Testis (tissue), 2 donors: ENCODE measurements at regions not wholly inside any gene's neighbourhood (a gene's known extent, or its start where the extent isn't known, plus 50 kb on each side); places are given as distances from the start of the nearest gene placed in this dataset.

Source experiments
- DNase-seq: peaks from one replicate; pipeline ENCODE4 v3.0.0-alpha.2; 2019
- H3K27ac ChIP-seq, 2 donors: fragments of 200-600 bp; sonication (generic); one replicate each; pipeline ENCODE4 v1.5.1; 2019
- H3K27me3 ChIP-seq: fragments of 200-600 bp; sonication (generic); one replicate; pipeline ENCODE4 v1.5.1; 2019
- H3K36me3 ChIP-seq: fragments of 200-600 bp; sonication (generic); one replicate; pipeline ENCODE4 v1.5.1; 2017; ENCODE audit warnings: low read depth; ENCODE audit errors: missing control alignments
- H3K4me1 ChIP-seq: fragments of 200-600 bp; sonication (generic); one replicate; pipeline ENCODE4 v1.5.1; 2019
- H3K4me3 ChIP-seq, 2 donors: fragments of 200-600 bp; sonication (generic); one replicate each; pipeline ENCODE4 v1.5.1; 2017 to 2019
- H3K9me3 ChIP-seq: fragments of 200-600 bp; sonication (generic); one replicate; pipeline ENCODE4 v1.5.1; 2017
- CTCF ChIP-seq, 3 experiments: fragments of 450-650 bp in 2 of 3; fragments of 200-600 bp in 1 of 3; sonication (generic) in 1 of 3; IDR thresholded peaks; one replicate each; pipeline ENCODE4 v1.5.1; 2016 to 2019; ENCODE audit warnings: antibody characterized with exemption in 3 of 3, mild to moderate bottlenecking in 2 of 3, moderate library complexity in 1 of 3
- POLR2A ChIP-seq: fragments of 450-650 bp; IDR thresholded peaks from one replicate; pipeline ENCODE4 v1.6.1; 2017; ENCODE audit warnings: antibody characterized with exemption, mild to moderate bottlenecking, moderate library complexity
- WGBS, 2 donors: methylation state at CpG; one replicate each; pipeline ENCODE4 v1.1.5; 2018; 5-methylcytosine and 5-hydroxymethylcytosine counted together
- intact Hi-C: fragments of 100-400 bp; cut with DNase I; formaldehyde crosslinking; loops from one replicate; pipeline ENCODE4 v1.15.1; 2023; ENCODE audit warnings: low total_unique reads

- Histone ChIP-seq H3K27me3 (no peaks in the 10 kb centered on the region), H3K9me3 (no peaks in the 10 kb centered on the region), H3K4me3 (no peak overlapping the region), H3K4me1 (no peaks in the 10 kb centered on the region), H3K27ac (no peak overlapping the region), H3K36me3 (no peaks in the 10 kb centered on the region)
- TF ChIP-seq POLR2A (no peak), CTCF (IDR thresholded peaks at IDR 0.05) (no peak)
- DNase-seq: no peak
- intact Hi-C loops: no loop called here
- WGBS, 2 donors: 35 to 48% methylated on average over 15 to 18 of the region's 18 CpGs
Measured at GRCh38 chr1:14366091-14367018, 232.1 kb upstream of the KAZN start.

GRCh38 chr1:14367451-14367850 is 231.0 kb upstream of the KAZN start:
- intact Hi-C loops: no loop called here
- TF ChIP-seq POLR2A (no peak), CTCF (IDR thresholded peaks at IDR 0.05) (no peak)
- Histone ChIP-seq H3K9me3 (no peaks in the 10 kb centered on the region), H3K36me3 (no peaks in the 10 kb centered on the region), H3K27me3 (no peaks in the 10 kb centered on the region), H3K27ac (no peak overlapping the region), H3K4me3 (no peak overlapping the region), H3K4me1 (no peaks in the 10 kb centered on the region)
- no peak for DNase-seq
- WGBS, 2 donors: 72 to 89% methylated on average over 5 of the region's 5 CpGs

- Histone ChIP-seq H3K9me3 (no peaks in the 10 kb centered on the region), H3K27ac (no peak overlapping the region), H3K4me3 (no peak overlapping the region), H3K36me3 (no peaks in the 10 kb centered on the region), H3K4me1 (no peaks in the 10 kb centered on the region), H3K27me3 (no peaks in the 10 kb centered on the region)
- 56 to 68% methylated on average over 5 of the region's 5 CpGs for WGBS, 2 donors
- no peak for DNase-seq
- intact Hi-C loops: no loop called here
- TF ChIP-seq POLR2A: no peak
- no peak for TF ChIP-seq CTCF (IDR thresholded peaks at IDR 0.05)
Measured at GRCh38 chr1:14369526-14370213, 228.8 kb upstream of the KAZN start.

GRCh38 chr1:14371771-14372497 is 226.6 kb upstream of the KAZN start:
- H3K4me1 ChIP-seq: no peaks in the 10 kb centered on the region
- WGBS, 2 donors: 72 to 77% methylated on average over 6 of the region's 6 CpGs
- no peak for DNase-seq
- H3K36me3 ChIP-seq: no peaks in the 10 kb centered on the region
- intact Hi-C loops: no loop called here
- H3K27me3 ChIP-seq: no peaks in the 10 kb centered on the region
- no peak overlapping the region for H3K27ac ChIP-seq
- TF ChIP-seq POLR2A: no peak
- no peak for TF ChIP-seq CTCF (IDR thresholded peaks at IDR 0.05)
- no peak overlapping the region for H3K4me3 ChIP-seq
- H3K9me3 ChIP-seq: no peaks in the 10 kb centered on the region
